ENCODE measurements at regions not wholly inside any gene's neighbourhood (a gene's known extent, or its start where the extent isn't known, plus 50 kb on each side); places are given as distances from the start of the nearest gene placed in this dataset.
"Not testable (repeated sequence)": the region's sequence is repeated elsewhere in the genome, so short reads cannot be mapped to it uniquely, and the experiment has no call there.

- DNase-seq (ENCODE audit: low read depth): no peak
Measured at GRCh38 chr2:204360218-204361007, 184.9 kb upstream of the PARD3B start.

- no peak for DNase-seq (ENCODE audit: low read depth)
Measured at GRCh38 chr2:204361738-204362137, 183.5 kb upstream of the PARD3B start.

GRCh38 chr2:204362581-204362980 lies 182.7 kb upstream of the PARD3B start:
- no peak for DNase-seq (ENCODE audit: low read depth)

- DNase-seq (ENCODE audit: low read depth): no peak
Measured at GRCh38 chr2:204363513-204363912, 181.8 kb upstream of the PARD3B start.

GRCh38 chr2:204364860-204365535 lies 180.3 kb upstream of the PARD3B start:
- no peak for DNase-seq (ENCODE audit: low read depth)

- no peak for DNase-seq (ENCODE audit: low read depth)
Measured at GRCh38 chr2:204365811-204366210, 179.5 kb upstream of the PARD3B start.

GRCh38 chr2:204367466-204367865 lies 177.8 kb upstream of the PARD3B start:
- DNase-seq (ENCODE audit: low read depth): no peak

- no peak for DNase-seq (ENCODE audit: low read depth)
Measured at GRCh38 chr2:204370172-204370718, 175.0 kb upstream of the PARD3B start.

GRCh38 chr2:204373942-204374341 lies 171.3 kb upstream of the PARD3B start:
- no peak for DNase-seq (ENCODE audit: low read depth)

- no peak for DNase-seq (ENCODE audit: low read depth)
Measured at GRCh38 chr2:204380141-204380881, 165.0 kb upstream of the PARD3B start.

GRCh38 chr2:204386668-204387067 lies 158.6 kb upstream of the PARD3B start:
- no peak for DNase-seq (ENCODE audit: low read depth)

GRCh38 chr2:204389120-204389519 lies 156.2 kb upstream of the PARD3B start:
- no peak for DNase-seq (ENCODE audit: low read depth)

- no peak for DNase-seq (ENCODE audit: low read depth)
Measured at GRCh38 chr2:204389856-204390255, 155.4 kb upstream of the PARD3B start.

- DNase-seq (ENCODE audit: low read depth): no peak
Measured at GRCh38 chr2:204395539-204395938, 149.7 kb upstream of the PARD3B start.

GRCh38 chr2:204401114-204401513 lies 144.2 kb upstream of the PARD3B start:
- DNase-seq (ENCODE audit: low read depth): no peak

- DNase-seq (ENCODE audit: low read depth): no peak
Measured at GRCh38 chr2:204407204-204408014, 137.9 kb upstream of the PARD3B start.

- not testable (repeated sequence) for DNase-seq (ENCODE audit: low read depth)
Measured at GRCh38 chr2:204412782-204413181, 132.5 kb upstream of the PARD3B start.

- DNase-seq (ENCODE audit: low read depth): no peak
Measured at GRCh38 chr2:204415406-204416181, 129.7 kb upstream of the PARD3B start.

GRCh38 chr2:204416236-204416635 lies 129.0 kb upstream of the PARD3B start:
- no peak for DNase-seq (ENCODE audit: low read depth)

GRCh38 chr2:204425821-204426220 lies 119.5 kb upstream of the PARD3B start:
- no peak for DNase-seq (ENCODE audit: low read depth)

GRCh38 chr2:204428675-204429074 lies 116.6 kb upstream of the PARD3B start:
- no peak for DNase-seq (ENCODE audit: low read depth)
